ENCODE measurements at regions not wholly inside any gene's neighbourhood (a gene's known extent, or its start where the extent isn't known, plus 50 kb on each side); places are given as distances from the start of the nearest gene placed in this dataset.

DNA sequence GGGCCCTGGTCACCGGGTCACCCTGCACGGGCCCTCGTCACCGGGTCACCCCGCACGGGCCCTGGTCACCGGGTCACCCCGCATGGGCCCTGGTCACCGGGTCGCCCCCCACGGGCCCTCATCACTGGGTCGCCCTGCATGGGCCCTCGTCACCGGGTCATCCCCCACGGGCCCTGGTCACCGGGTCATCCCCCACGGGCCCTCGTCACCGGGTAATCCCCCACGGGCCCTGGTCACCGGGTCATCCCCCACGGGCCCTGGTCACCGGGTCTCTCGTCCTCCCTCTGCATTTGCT lies 77.6 kb downstream of the RIPK4 start:
- TF ChIP-seq CHD2 (IDR thresholded peaks at IDR 0.05; ENCODE audit: low read length), result no peak
- TF ChIP-seq, protein P1, sequence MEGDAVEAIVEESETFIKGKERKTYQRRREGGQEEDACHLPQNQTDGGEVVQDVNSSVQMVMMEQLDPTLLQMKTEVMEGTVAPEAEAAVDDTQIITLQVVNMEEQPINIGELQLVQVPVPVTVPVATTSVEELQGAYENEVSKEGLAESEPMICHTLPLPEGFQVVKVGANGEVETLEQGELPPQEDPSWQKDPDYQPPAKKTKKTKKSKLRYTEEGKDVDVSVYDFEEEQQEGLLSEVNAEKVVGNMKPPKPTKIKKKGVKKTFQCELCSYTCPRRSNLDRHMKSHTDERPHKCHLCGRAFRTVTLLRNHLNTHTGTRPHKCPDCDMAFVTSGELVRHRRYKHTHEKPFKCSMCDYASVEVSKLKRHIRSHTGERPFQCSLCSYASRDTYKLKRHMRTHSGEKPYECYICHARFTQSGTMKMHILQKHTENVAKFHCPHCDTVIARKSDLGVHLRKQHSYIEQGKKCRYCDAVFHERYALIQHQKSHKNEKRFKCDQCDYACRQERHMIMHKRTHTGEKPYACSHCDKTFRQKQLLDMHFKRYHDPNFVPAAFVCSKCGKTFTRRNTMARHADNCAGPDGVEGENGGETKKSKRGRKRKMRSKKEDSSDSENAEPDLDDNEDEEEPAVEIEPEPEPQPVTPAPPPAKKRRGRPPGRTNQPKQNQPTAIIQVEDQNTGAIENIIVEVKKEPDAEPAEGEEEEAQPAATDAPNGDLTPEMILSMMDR (IDR thresholded peaks at IDR 0.05; ENCODE audit: control extremely low read depth in 1 of 3, insufficient read depth in 1 of 3, low read depth in 1 of 3, low read length in 3 of 3), result no peak
- TF ChIP-seq, protein P2, sequence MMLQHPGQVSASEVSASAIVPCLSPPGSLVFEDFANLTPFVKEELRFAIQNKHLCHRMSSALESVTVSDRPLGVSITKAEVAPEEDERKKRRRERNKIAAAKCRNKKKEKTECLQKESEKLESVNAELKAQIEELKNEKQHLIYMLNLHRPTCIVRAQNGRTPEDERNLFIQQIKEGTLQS (IDR thresholded peaks at IDR 0.05; ENCODE audit: insufficient read depth, low read depth, low read length), result no peak
- TF ChIP-seq POLR2A (IDR thresholded peaks at IDR 0.05; ENCODE audit: control extremely low read depth in 1 of 2, low read depth in 2 of 2, low read length in 2 of 2), result no peak
- TF ChIP-seq RFX5 (IDR thresholded peaks at IDR 0.05; ENCODE audit: borderline replicate concordance, low read depth, low read length), result no peak
- TF ChIP-seq KDM1A (IDR thresholded peaks at IDR 0.05; ENCODE audit: borderline replicate concordance, low read length), result no peak
- TF ChIP-seq CEBPB (IDR thresholded peaks at IDR 0.05; ENCODE audit: low read depth, low read length), result no peak
- TF ChIP-seq SIN3A (conservative IDR thresholded peaks at IDR 0.05 in 1 of 2, IDR thresholded peaks at IDR 0.05 in 1 of 2; ENCODE audit: low read depth in 1 of 2, low read length in 2 of 2), result no peak
- no peak for TF ChIP-seq EP300 (IDR thresholded peaks at IDR 0.05; ENCODE audit: borderline replicate concordance in 1 of 2, low read depth in 2 of 2, low read length in 2 of 2)
- no peak for TF ChIP-seq FOSL1 (IDR thresholded peaks at IDR 0.05; ENCODE audit: insufficient read depth, low read depth, low read length)
- TF ChIP-seq RNF2 (IDR thresholded peaks at IDR 0.05; ENCODE audit: borderline replicate concordance, low read depth, low read length, missing control alignments, poor library complexity, severe bottlenecking), result no peak
- no peak for TF ChIP-seq POU5F1 (IDR thresholded peaks at IDR 0.05; ENCODE audit: low read depth, low read length)
- no peak for TF ChIP-seq SIX5 (IDR thresholded peaks at IDR 0.05; ENCODE audit: low read depth, low read length)

Measured in H1 (cell line).